ENCODE measurements at regions not wholly inside any gene's neighbourhood (a gene's known extent, or its start where the extent isn't known, plus 50 kb on each side); places are given as distances from the start of the nearest gene placed in this dataset.

DNA sequence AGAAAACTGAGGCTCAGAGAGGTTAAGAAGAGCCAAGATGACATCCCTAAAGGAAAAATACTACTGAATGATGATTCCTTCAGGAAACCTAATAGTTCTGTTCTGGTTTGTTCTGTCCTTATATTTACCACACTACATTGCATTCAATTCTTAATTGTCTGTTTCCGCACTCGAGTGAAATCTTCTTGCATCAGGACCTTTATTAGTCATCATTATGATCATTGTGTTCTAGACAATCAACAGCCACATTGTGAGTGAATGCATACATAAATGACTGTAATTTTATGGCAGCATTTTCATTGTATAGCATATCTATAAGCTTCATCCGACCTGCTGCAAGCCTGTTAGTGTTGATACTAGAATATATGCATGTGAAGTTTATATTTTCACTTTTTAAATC lies 156.7 kb upstream of the FAM241A start:
- no peak overlapping the region for H3K4me3 ChIP-seq (ENCODE audit: low read depth, low read length)
- TF ChIP-seq, protein P1, sequence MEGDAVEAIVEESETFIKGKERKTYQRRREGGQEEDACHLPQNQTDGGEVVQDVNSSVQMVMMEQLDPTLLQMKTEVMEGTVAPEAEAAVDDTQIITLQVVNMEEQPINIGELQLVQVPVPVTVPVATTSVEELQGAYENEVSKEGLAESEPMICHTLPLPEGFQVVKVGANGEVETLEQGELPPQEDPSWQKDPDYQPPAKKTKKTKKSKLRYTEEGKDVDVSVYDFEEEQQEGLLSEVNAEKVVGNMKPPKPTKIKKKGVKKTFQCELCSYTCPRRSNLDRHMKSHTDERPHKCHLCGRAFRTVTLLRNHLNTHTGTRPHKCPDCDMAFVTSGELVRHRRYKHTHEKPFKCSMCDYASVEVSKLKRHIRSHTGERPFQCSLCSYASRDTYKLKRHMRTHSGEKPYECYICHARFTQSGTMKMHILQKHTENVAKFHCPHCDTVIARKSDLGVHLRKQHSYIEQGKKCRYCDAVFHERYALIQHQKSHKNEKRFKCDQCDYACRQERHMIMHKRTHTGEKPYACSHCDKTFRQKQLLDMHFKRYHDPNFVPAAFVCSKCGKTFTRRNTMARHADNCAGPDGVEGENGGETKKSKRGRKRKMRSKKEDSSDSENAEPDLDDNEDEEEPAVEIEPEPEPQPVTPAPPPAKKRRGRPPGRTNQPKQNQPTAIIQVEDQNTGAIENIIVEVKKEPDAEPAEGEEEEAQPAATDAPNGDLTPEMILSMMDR (conservative IDR thresholded peaks at IDR 0.05; ENCODE audit: low read depth, low read length): no peak
- no peak for DNase-seq (ENCODE audit: low read depth)

- no peak overlapping the region for H3K4me3 ChIP-seq (ENCODE audit: low read depth, low read length)
- no peak for DNase-seq (ENCODE audit: low read depth)
- TF ChIP-seq, protein P1 (conservative IDR thresholded peaks at IDR 0.05; ENCODE audit: low read depth, low read length): no peak
Observed at GRCh38 chr4:111989817-111990216, 155.4 kb upstream of the FAM241A start.

- no peak for DNase-seq (ENCODE audit: low read depth)
- TF ChIP-seq, protein P1 (conservative IDR thresholded peaks at IDR 0.05; ENCODE audit: low read depth, low read length): no peak
- no peak overlapping the region for H3K4me3 ChIP-seq (ENCODE audit: low read depth, low read length)
Observed at GRCh38 chr4:111991163-111991562, 154.1 kb upstream of the FAM241A start.

DNA sequence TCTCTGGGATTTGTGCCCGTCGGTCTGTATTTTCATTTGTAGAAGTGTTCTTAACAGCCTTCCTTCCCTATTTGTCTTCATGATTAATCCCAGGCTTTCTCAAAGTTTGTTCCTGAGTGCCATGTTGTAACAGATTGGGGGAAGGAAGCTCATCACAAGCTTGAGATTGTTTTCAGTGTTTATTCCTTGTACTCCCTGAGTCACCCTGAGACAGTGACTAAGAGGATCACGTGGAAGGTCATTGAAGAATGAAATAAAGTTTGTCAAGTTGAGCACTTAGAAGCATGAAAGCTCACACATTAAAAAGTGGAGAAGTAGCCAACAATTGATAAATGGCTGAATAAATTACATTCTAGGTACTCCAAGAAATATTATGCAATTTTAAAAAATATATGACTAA lies 153.5 kb upstream of the FAM241A start:
- DNase-seq (ENCODE audit: low read depth): peak; percentile 80
- TF ChIP-seq, protein P1 (conservative IDR thresholded peaks at IDR 0.05; ENCODE audit: low read depth, low read length): no peak
- no peak overlapping the region for H3K4me3 ChIP-seq (ENCODE audit: low read depth, low read length)

- TF ChIP-seq, protein P1 (conservative IDR thresholded peaks at IDR 0.05; ENCODE audit: low read depth, low read length): no peak
- DNase-seq (ENCODE audit: low read depth): no peak
- H3K4me3 ChIP-seq (ENCODE audit: low read depth, low read length): no peak overlapping the region
Observed at GRCh38 chr4:111992351-111993168, 152.7 kb upstream of the FAM241A start.

DNA sequence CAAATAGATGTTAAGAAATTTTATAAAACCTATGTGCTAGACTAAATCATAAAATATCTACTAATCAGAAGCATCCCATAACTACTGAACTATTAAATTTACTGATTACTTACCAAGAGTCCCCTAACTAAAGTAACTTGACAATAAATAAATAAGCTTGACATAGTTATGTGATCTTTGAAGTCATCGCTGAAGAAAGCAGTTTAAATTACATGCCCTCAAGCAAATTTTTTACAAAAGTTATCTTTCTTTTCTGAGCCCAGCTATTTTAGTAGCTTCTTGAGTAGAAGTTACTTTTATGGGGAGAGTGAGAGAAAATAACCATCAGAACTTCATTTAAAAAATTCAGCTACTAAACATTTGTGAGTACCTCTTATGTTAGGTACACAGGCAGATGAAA lies 150.9 kb upstream of the FAM241A start:
- no peak for DNase-seq (ENCODE audit: low read depth)
- TF ChIP-seq, protein P1 (conservative IDR thresholded peaks at IDR 0.05; ENCODE audit: low read depth, low read length): no peak
- no peak overlapping the region for H3K4me3 ChIP-seq (ENCODE audit: low read depth, low read length)

DNA sequence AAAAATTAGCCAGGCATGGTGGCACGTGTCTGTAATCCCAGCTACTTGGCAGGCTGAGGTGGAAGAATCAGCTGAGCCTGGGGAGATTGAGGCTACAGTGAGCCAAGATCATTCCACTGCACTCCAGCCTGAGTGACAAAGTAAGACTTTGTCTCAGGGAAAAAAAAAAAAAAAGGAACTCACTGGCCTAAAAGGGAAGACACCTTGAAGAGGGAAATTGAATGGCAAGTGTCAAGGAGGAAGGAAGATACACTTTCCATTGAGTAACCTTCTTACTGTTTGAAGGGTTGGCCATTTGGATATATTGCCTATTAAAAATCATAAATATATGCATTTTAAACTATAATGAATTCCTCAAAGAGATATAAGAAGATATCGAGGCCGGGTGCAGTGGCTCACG lies 147.5 kb upstream of the FAM241A start:
- no peak for DNase-seq (ENCODE audit: low read depth)
- H3K4me3 ChIP-seq (ENCODE audit: low read depth, low read length): no peak overlapping the region
- TF ChIP-seq, protein P1 (conservative IDR thresholded peaks at IDR 0.05; ENCODE audit: low read depth, low read length): no peak
